ENCODE measurements at regions not wholly inside any gene's neighbourhood (a gene's known extent, or its start where the extent isn't known, plus 50 kb on each side); places are given as distances from the start of the nearest gene placed in this dataset.

GRCh38 chr13:111630406-111630805, 310.0 kb downstream of the TEX29 start:
- TF ChIP-seq, protein P1, sequence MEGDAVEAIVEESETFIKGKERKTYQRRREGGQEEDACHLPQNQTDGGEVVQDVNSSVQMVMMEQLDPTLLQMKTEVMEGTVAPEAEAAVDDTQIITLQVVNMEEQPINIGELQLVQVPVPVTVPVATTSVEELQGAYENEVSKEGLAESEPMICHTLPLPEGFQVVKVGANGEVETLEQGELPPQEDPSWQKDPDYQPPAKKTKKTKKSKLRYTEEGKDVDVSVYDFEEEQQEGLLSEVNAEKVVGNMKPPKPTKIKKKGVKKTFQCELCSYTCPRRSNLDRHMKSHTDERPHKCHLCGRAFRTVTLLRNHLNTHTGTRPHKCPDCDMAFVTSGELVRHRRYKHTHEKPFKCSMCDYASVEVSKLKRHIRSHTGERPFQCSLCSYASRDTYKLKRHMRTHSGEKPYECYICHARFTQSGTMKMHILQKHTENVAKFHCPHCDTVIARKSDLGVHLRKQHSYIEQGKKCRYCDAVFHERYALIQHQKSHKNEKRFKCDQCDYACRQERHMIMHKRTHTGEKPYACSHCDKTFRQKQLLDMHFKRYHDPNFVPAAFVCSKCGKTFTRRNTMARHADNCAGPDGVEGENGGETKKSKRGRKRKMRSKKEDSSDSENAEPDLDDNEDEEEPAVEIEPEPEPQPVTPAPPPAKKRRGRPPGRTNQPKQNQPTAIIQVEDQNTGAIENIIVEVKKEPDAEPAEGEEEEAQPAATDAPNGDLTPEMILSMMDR (IDR thresholded peaks at IDR 0.05), result no peak
- no peak for TF ChIP-seq ATF1 (CRISPR knock-in tag; IDR thresholded peaks at IDR 0.05)
- no peak for TF ChIP-seq ZNF263 (CRISPR knock-in tag; IDR thresholded peaks at IDR 0.05; ENCODE audit: low read depth)
- no peak for TF ChIP-seq ZMAT4 (CRISPR knock-in tag; IDR thresholded peaks at IDR 0.05)
- TF ChIP-seq CREM (CRISPR knock-in tag; IDR thresholded peaks at IDR 0.05), result no peak

All from WTC11 (cell line).